ENCODE measurements at regions not wholly inside any gene's neighbourhood (a gene's known extent, or its start where the extent isn't known, plus 50 kb on each side); places are given as distances from the start of the nearest gene placed in this dataset.
"Not testable (repeated sequence)": the region's sequence is repeated elsewhere in the genome, so short reads cannot be mapped to it uniquely, and the experiment has no call there.

DNA sequence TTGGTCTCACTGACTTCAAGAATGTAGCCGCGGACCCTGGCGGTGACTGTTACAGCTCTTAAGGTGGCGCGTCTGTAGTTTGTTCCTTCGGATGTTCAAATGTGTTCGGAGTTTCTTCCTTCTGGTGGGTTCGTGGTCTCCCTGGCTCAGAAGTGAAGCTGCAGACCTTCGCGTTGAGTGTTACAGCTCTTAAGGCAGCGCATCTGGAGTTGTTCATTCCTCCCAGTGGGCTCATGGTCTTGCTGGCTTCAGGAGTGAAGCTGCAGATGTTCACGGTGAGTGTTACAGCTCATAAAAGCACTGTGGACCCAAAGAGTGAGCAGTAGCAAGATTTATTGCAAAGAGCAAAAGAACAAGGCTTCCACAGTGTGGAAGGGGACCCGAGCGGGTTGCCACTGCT lies 2067.0 kb upstream of the CDH6 start:
- TF ChIP-seq GABPA (IDR thresholded peaks at IDR 0.05; ENCODE audit: low read depth) = not testable (repeated sequence)
- TF ChIP-seq, protein P1, sequence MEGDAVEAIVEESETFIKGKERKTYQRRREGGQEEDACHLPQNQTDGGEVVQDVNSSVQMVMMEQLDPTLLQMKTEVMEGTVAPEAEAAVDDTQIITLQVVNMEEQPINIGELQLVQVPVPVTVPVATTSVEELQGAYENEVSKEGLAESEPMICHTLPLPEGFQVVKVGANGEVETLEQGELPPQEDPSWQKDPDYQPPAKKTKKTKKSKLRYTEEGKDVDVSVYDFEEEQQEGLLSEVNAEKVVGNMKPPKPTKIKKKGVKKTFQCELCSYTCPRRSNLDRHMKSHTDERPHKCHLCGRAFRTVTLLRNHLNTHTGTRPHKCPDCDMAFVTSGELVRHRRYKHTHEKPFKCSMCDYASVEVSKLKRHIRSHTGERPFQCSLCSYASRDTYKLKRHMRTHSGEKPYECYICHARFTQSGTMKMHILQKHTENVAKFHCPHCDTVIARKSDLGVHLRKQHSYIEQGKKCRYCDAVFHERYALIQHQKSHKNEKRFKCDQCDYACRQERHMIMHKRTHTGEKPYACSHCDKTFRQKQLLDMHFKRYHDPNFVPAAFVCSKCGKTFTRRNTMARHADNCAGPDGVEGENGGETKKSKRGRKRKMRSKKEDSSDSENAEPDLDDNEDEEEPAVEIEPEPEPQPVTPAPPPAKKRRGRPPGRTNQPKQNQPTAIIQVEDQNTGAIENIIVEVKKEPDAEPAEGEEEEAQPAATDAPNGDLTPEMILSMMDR (IDR thresholded peaks at IDR 0.05; ENCODE audit: insufficient read depth, low read length) = not testable (repeated sequence)

Measured in HL-60 (cell line).